ENCODE measurements at regions not wholly inside any gene's neighbourhood (a gene's known extent, or its start where the extent isn't known, plus 50 kb on each side); places are given as distances from the start of the nearest gene placed in this dataset.

- TF ChIP-seq KDM1A (IDR thresholded peaks at IDR 0.05; ENCODE audit: borderline replicate concordance, low read length) (no peak), CTCF (IDR thresholded peaks at IDR 0.05; ENCODE audit: control extremely low read depth in 1 of 3, insufficient read depth in 1 of 3, low read depth in 1 of 3, low read length in 3 of 3) (no peak), CREB1 (IDR thresholded peaks at IDR 0.05) (no peak), HDAC2 (IDR thresholded peaks at IDR 0.05; ENCODE audit: borderline replicate concordance in 1 of 2, low read depth in 2 of 2, low read length in 2 of 2) (no peak), USF2 (IDR thresholded peaks at IDR 0.05; ENCODE audit: low read length) (no peak), SP2 (IDR thresholded peaks at IDR 0.05; ENCODE audit: low read length) (no peak)
Observed at GRCh38 chr2:173766537-173767289, 198.5 kb downstream of the SP3 start (continued).
